ENCODE measurements at regions not wholly inside any gene's neighbourhood (a gene's known extent, or its start where the extent isn't known, plus 50 kb on each side); places are given as distances from the start of the nearest gene placed in this dataset.
A peak's percentile ranks its signal among the peaks of the same experiment; 100 is the strongest.
"Not testable (repeated sequence)": the region's sequence is repeated elsewhere in the genome, so short reads cannot be mapped to it uniquely, and the experiment has no call there.

DNA sequence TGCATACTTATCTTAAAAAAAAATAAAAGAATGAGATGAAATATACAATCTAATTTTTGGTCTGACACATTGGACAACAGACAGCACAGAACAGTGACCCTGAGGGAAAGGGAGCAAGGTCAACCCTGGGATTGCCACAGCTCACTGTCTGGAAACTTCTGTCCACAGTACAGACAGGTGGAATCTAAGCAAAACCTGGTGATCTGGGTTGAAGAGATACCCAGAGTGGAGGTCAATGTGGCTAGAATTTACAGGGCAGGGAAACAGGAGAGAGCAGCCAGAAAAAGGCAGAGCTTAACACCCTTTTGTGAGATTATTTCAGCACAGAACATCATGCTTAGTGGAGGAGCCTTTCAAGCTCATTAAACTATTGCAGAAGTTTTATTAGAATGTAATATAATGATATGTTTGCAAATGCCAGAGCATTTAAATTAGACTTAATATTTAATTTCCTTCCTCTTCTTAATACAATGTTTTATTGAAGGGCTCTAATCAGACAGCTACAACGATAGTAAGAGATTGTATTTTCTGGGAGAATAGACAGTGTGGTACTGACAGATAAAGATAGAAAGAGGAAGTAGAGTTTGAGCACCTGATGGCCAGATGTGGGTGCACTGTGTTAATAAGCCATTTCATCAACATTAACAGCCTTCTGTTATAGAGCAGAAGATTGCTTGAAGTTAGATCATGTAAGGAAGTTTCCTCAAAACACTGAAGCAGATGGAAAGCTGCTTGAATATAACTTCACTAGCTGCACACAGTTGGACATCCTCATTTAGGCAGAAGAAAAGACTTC, 309.4 kb downstream of the HGF start:
- H4K20me1 ChIP-seq (ENCODE audit: insufficient read depth, low read length) = no peaks in the 10 kb centered on the region
- no peak overlapping the region for H2AFZ ChIP-seq (ENCODE audit: low read length)
- H3K79me2 ChIP-seq (ENCODE audit: insufficient read depth, low read length) = no peaks in the 10 kb centered on the region
- no peaks in the 10 kb centered on the region for H3K4me1 ChIP-seq (ENCODE audit: insufficient read depth, low read length, severe bottlenecking)
- H3K4me3 ChIP-seq (ENCODE audit: low read depth, low read length, poor library complexity, severe bottlenecking) = no peak overlapping the region
- no peaks in the 10 kb centered on the region for H3K9me2 ChIP-seq (ENCODE audit: low read depth, low read length)
- H3K36me3 ChIP-seq (ENCODE audit: insufficient read depth, low read length) = no peaks in the 10 kb centered on the region
- H3K27ac ChIP-seq (ENCODE audit: low read depth, low read length, poor library complexity, severe bottlenecking) = no peak overlapping the region
- H3K27me3 ChIP-seq (ENCODE audit: insufficient read depth, low read length) = no peaks in the 10 kb centered on the region
- no peaks in the 10 kb centered on the region for H3K9me3 ChIP-seq (ENCODE audit: low read length)
- no peak overlapping the region for H3K4me2 ChIP-seq (ENCODE audit: low read length)
- no peak overlapping the region for H3K9ac ChIP-seq (ENCODE audit: low read length)
- TF ChIP-seq, protein P1, sequence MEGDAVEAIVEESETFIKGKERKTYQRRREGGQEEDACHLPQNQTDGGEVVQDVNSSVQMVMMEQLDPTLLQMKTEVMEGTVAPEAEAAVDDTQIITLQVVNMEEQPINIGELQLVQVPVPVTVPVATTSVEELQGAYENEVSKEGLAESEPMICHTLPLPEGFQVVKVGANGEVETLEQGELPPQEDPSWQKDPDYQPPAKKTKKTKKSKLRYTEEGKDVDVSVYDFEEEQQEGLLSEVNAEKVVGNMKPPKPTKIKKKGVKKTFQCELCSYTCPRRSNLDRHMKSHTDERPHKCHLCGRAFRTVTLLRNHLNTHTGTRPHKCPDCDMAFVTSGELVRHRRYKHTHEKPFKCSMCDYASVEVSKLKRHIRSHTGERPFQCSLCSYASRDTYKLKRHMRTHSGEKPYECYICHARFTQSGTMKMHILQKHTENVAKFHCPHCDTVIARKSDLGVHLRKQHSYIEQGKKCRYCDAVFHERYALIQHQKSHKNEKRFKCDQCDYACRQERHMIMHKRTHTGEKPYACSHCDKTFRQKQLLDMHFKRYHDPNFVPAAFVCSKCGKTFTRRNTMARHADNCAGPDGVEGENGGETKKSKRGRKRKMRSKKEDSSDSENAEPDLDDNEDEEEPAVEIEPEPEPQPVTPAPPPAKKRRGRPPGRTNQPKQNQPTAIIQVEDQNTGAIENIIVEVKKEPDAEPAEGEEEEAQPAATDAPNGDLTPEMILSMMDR (IDR thresholded peaks at IDR 0.05; ENCODE audit: low read length) = no peak
- TF ChIP-seq EZH2 (IDR thresholded peaks at IDR 0.05; ENCODE audit: borderline replicate concordance, low read length) = no peak
- H3F3A ChIP-seq (ENCODE audit: insufficient read depth, low read length) = no peaks in the 10 kb centered on the region

GRCh38 chr7:81459485-81459884, 310.4 kb downstream of the HGF start:
- TF ChIP-seq, protein P1 (IDR thresholded peaks at IDR 0.05; ENCODE audit: low read length) = no peak
- Histone ChIP-seq H3K36me3 (ENCODE audit: insufficient read depth, low read length) (no peaks in the 10 kb centered on the region), H3K4me3 (ENCODE audit: low read depth, low read length, poor library complexity, severe bottlenecking) (no peak overlapping the region), H3K9me3 (ENCODE audit: low read length) (no peaks in the 10 kb centered on the region), H3K79me2 (ENCODE audit: insufficient read depth, low read length) (no peaks in the 10 kb centered on the region), H2AFZ (ENCODE audit: low read length) (no peak overlapping the region), H3K9ac (ENCODE audit: low read length) (no peak overlapping the region), H3K9me2 (ENCODE audit: low read depth, low read length) (no peaks in the 10 kb centered on the region), H3K27me3 (ENCODE audit: insufficient read depth, low read length) (no peaks in the 10 kb centered on the region), H3F3A (ENCODE audit: insufficient read depth, low read length) (no peaks in the 10 kb centered on the region), H4K20me1 (ENCODE audit: insufficient read depth, low read length) (no peaks in the 10 kb centered on the region), H3K27ac (ENCODE audit: low read depth, low read length, poor library complexity, severe bottlenecking) (no peak overlapping the region), H3K4me1 (ENCODE audit: insufficient read depth, low read length, severe bottlenecking) (no peaks in the 10 kb centered on the region), H3K4me2 (ENCODE audit: low read length) (no peak overlapping the region)

DNA sequence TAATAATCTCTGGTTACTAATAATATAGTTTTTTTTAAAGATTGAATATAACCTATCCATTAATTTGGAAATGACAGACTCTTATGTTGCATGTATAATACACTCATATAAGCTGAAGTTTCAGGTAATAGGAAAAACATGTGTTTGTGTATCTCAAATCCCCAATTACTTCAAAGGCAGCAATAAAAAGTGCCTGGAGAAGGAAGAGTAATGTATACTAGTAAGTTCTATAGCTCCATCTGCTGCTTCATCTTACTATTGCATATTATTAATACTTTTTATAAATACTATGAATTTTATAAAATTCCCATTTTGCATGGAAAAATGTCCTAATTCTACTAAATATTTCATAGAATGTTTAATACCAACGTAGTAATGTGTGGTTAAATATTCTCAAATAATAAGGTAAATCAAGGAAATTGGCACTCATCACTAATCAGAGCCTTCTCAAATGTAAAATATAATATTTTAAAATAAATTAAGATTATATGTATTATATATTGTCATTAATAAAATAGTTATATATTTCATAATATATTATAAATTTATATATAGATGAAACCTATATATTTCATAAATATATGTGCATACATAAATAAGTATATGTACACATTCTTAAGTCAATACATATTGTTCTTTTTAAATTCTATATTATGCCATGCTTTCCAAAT, 311.9 kb downstream of the HGF start:
- Histone ChIP-seq H3F3A (ENCODE audit: insufficient read depth, low read length) (no peaks in the 10 kb centered on the region), H2AFZ (ENCODE audit: low read length) (no peak overlapping the region), H3K27ac (ENCODE audit: low read depth, low read length, poor library complexity, severe bottlenecking) (no peak overlapping the region), H3K4me2 (ENCODE audit: low read length) (no peak overlapping the region), H3K36me3 (ENCODE audit: insufficient read depth, low read length) (no peaks in the 10 kb centered on the region), H3K9me2 (ENCODE audit: low read depth, low read length) (no peaks in the 10 kb centered on the region), H3K9me3 (ENCODE audit: low read length) (no peaks in the 10 kb centered on the region), H3K4me3 (ENCODE audit: low read depth, low read length, poor library complexity, severe bottlenecking) (no peak overlapping the region), H3K9ac (ENCODE audit: low read length) (no peak overlapping the region), H4K20me1 (ENCODE audit: insufficient read depth, low read length) (no peaks in the 10 kb centered on the region), H3K4me1 (ENCODE audit: insufficient read depth, low read length, severe bottlenecking) (no peaks in the 10 kb centered on the region), H3K79me2 (ENCODE audit: insufficient read depth, low read length) (no peaks in the 10 kb centered on the region), H3K27me3 (ENCODE audit: insufficient read depth, low read length) (no peaks in the 10 kb centered on the region)
- TF ChIP-seq EZH2 (IDR thresholded peaks at IDR 0.05; ENCODE audit: borderline replicate concordance, low read length) = no peak
- TF ChIP-seq, protein P1 (IDR thresholded peaks at IDR 0.05; ENCODE audit: low read length) = peak; percentile 28

- not testable (repeated sequence) for H3K4me3 ChIP-seq (ENCODE audit: low read depth, low read length, poor library complexity, severe bottlenecking); H3K9me2 ChIP-seq (ENCODE audit: low read depth, low read length); H2AFZ ChIP-seq (ENCODE audit: low read length); H3K27me3 ChIP-seq (ENCODE audit: insufficient read depth, low read length); H3K4me2 ChIP-seq (ENCODE audit: low read length); H3K4me1 ChIP-seq (ENCODE audit: insufficient read depth, low read length, severe bottlenecking); H3K79me2 ChIP-seq (ENCODE audit: insufficient read depth, low read length); H3K9ac ChIP-seq (ENCODE audit: low read length); H3K9me3 ChIP-seq (ENCODE audit: low read length); H3K27ac ChIP-seq (ENCODE audit: low read depth, low read length, poor library complexity, severe bottlenecking); H3K36me3 ChIP-seq (ENCODE audit: insufficient read depth, low read length); H4K20me1 ChIP-seq (ENCODE audit: insufficient read depth, low read length); H3F3A ChIP-seq (ENCODE audit: insufficient read depth, low read length)
Observed at GRCh38 chr7:81453770-81454169, 316.1 kb downstream of the HGF start.

Measured in OCI-LY1 (cell line).